PC-9 (cell line): ENCODE measurements at regions not wholly inside any gene's neighbourhood (a gene's known extent, or its start where the extent isn't known, plus 50 kb on each side); places are given as distances from the start of the nearest gene placed in this dataset.
"Not testable (repeated sequence)": the region's sequence is repeated elsewhere in the genome, so short reads cannot be mapped to it uniquely, and the experiment has no call there.

ENCODE experiments used
- BruUV-seq: library from RNA; stranded (reverse); fragments of 400-500 nt; replicated peaks from 2 replicates; lab custom pipeline; 2021; lab: Mats Ljungman, UMichigan
- CTCF ChIA-PET: fragments of 300-600 bp; sonication (Branson Sonifier 250); formaldehyde crosslinking; loops from one replicate; lab custom pipeline; 2022; ENCODE audit warnings: antibody characterized with exemption; lab: Charles Lee
- POLR2A ChIA-PET: fragments of 300-600 bp; sonication (Branson Sonifier 250); formaldehyde crosslinking; loops from one replicate; lab custom pipeline; 2022; ENCODE audit warnings: antibody characterized with exemption; ENCODE audit not compliant: unreplicated experiment; lab: Charles Lee
- DNase-seq, 2 experiments: peaks; one replicate each; pipeline versions ENCODE4 v3.0.0 to v3.0.0-alpha.2; 2015 to 2022; ENCODE audit warnings: mixed read lengths in 1 of 2
- H2AFZ ChIP-seq: fragments of 200-600 bp; sonication (generic); 2 replicates; pipeline ENCODE4 v1.8.1; 2017; ENCODE audit warnings: antibody characterized with exemption
- H3F3A ChIP-seq: fragments of 200-600 bp; sonication (generic); 2 replicates; pipeline ENCODE4 v1.8.1; 2017; ENCODE audit warnings: antibody characterized with exemption, mild to moderate bottlenecking, low read depth; ENCODE audit not compliant: insufficient read depth
- H3K27ac ChIP-seq: fragments of 200-600 bp; sonication (generic); 2 replicates; pipeline ENCODE4 v1.6.1; 2016; ENCODE audit warnings: mixed run types
- H3K27me3 ChIP-seq: fragments of 200-600 bp; sonication (generic); 2 replicates; pipeline ENCODE4 v1.6.1; 2016; ENCODE audit warnings: low read depth, mixed run types; ENCODE audit not compliant: insufficient read depth
- H3K36me3 ChIP-seq: fragments of 200-600 bp; sonication (generic); 2 replicates; pipeline ENCODE4 v1.6.1; 2016; ENCODE audit warnings: low read depth, mixed run types
- H3K4me1 ChIP-seq: fragments of 200-600 bp; sonication (generic); replicated peaks from 2 replicates; pipeline ENCODE4 v1.6.1; 2016; ENCODE audit warnings: mixed run types; ENCODE audit not compliant: insufficient read depth
- H3K4me2 ChIP-seq: fragments of 200-600 bp; sonication (generic); 2 replicates; pipeline ENCODE4 v1.6.1; 2017; ENCODE audit warnings: mixed run types
- H3K4me3 ChIP-seq: fragments of 200-600 bp; sonication (generic); 2 replicates; pipeline ENCODE4 v1.6.1; 2016; ENCODE audit warnings: mixed run types
- H3K79me2 ChIP-seq: fragments of 200-600 bp; sonication (generic); 2 replicates; pipeline ENCODE4 v1.6.1; 2017; ENCODE audit warnings: low read depth, mixed run types
- H3K9me2 ChIP-seq: fragments of 200-600 bp; sonication (generic); 2 replicates; pipeline ENCODE4 v1.8.1; 2017; ENCODE audit warnings: mild to moderate bottlenecking; ENCODE audit not compliant: insufficient read depth
- H3K9me3 ChIP-seq: fragments of 200-600 bp; sonication (generic); 2 replicates; pipeline ENCODE4 v1.8.1; 2016; ENCODE audit warnings: low read depth; ENCODE audit not compliant: insufficient read depth
- H4K20me1 ChIP-seq: fragments of 200-600 bp; sonication (generic); 2 replicates; pipeline ENCODE4 v1.8.1; 2017; ENCODE audit not compliant: insufficient read depth
- CTCF ChIP-seq: fragments of 200-600 bp; sonication (generic); conservative IDR thresholded peaks from 2 replicates; pipeline ENCODE4 v1.6.1; 2017; ENCODE audit warnings: mixed run types, antibody characterized with exemption, mild to moderate bottlenecking, moderate library complexity
- EZH2 ChIP-seq: fragments of 200-600 bp; sonication (generic); IDR thresholded peaks from 2 replicates; pipeline ENCODE4 v1.8.0; 2017; ENCODE audit warnings: antibody characterized with exemption, low read depth
- intact Hi-C: fragments of 100-400 bp; cut with micrococcal nuclease; formaldehyde crosslinking; loops from one replicate; pipeline ENCODE4 v1.10.0; 2022; ENCODE audit not compliant: unreplicated experiment

GRCh38 chr12:124087266-124088051, 114.4 kb downstream of the ZNF664 start:
- no peak overlapping the region for H2AFZ ChIP-seq

GRCh38 chr12:124088217-124088907, 115.3 kb downstream of the ZNF664 start:
- no peak overlapping the region for H2AFZ ChIP-seq
- POLR2A ChIA-PET = no interaction called here
- no peaks in the 10 kb centered on the region for H3K4me1 ChIP-seq
- H3K4me3 ChIP-seq = no peak overlapping the region
- H3K27ac ChIP-seq = no peak overlapping the region
- H3K36me3 ChIP-seq = no peaks in the 10 kb centered on the region
- no TSS peak for BruUV-seq
- H3K27me3 ChIP-seq = no peaks in the 10 kb centered on the region
- H3K9me2 ChIP-seq = no peaks in the 10 kb centered on the region; the same call in 1 of the 2 replicates
- no peak for DNase-seq
- H3K4me2 ChIP-seq = no peak overlapping the region
- H3F3A ChIP-seq = no peaks in the 10 kb centered on the region
- H4K20me1 ChIP-seq = no peaks in the 10 kb centered on the region
- no peaks in the 10 kb centered on the region for H3K79me2 ChIP-seq
- CTCF ChIA-PET = no interaction called here
- intact Hi-C loops = no loop called here
- TF ChIP-seq EZH2 (no peak), CTCF (no peak)
- H3K9me3 ChIP-seq = no peaks in the 10 kb centered on the region

More at GRCh38 chr12:124087266-124088051, 114.4 kb downstream of the ZNF664 start:
- Histone ChIP-seq H3K27ac (no peak overlapping the region), H3K4me1 (no peaks in the 10 kb centered on the region), H3K4me2 (no peak overlapping the region), H3K9me2 (no peaks in the 10 kb centered on the region; the same call in 1 of the 2 replicates), H3K4me3 (no peak overlapping the region), H3F3A (no peaks in the 10 kb centered on the region), H3K79me2 (no peaks in the 10 kb centered on the region), H3K27me3 (no peaks in the 10 kb centered on the region), H4K20me1 (no peaks in the 10 kb centered on the region), H3K9me3 (no peaks in the 10 kb centered on the region), H3K36me3 (no peaks in the 10 kb centered on the region)
- no TSS peak for BruUV-seq
- DNase-seq = no peak
- intact Hi-C loops = no loop called here
- POLR2A ChIA-PET = no interaction called here
- TF ChIP-seq CTCF = no peak
- TF ChIP-seq EZH2 = no peak
- CTCF ChIA-PET = no interaction called here

GRCh38 chr12:124089181-124089914, 116.3 kb downstream of the ZNF664 start:
- H3K9me3 ChIP-seq, H2AFZ ChIP-seq, H3K4me1 ChIP-seq, H3K27me3 ChIP-seq, H3K79me2 ChIP-seq, H3F3A ChIP-seq, intact Hi-C loops, H4K20me1 ChIP-seq, H3K27ac ChIP-seq, H3K4me3 ChIP-seq, H3K4me2 ChIP-seq, POLR2A ChIA-PET, DNase-seq, H3K36me3 ChIP-seq, BruUV-seq, CTCF ChIA-PET, H3K9me2 ChIP-seq: not testable (repeated sequence)
